Stimulated activated CD4-positive, alpha-beta T cell treated with anti-CD3 and anti-CD28 coated beads, Interleukin-1b, Interleukin-23, amount 100 ng/mL, for 1 hour (primary cell): ENCODE measurements at regions not wholly inside any gene's neighbourhood (a gene's known extent, or its start where the extent isn't known, plus 50 kb on each side); places are given as distances from the start of the nearest gene placed in this dataset.

Experiments used
- DNase-seq, 2 donors: peaks; one replicate each; pipeline ENCODE4 v3.0.0-alpha.2; 2020; ENCODE audit warnings: low read depth in 2 of 2

DNA sequence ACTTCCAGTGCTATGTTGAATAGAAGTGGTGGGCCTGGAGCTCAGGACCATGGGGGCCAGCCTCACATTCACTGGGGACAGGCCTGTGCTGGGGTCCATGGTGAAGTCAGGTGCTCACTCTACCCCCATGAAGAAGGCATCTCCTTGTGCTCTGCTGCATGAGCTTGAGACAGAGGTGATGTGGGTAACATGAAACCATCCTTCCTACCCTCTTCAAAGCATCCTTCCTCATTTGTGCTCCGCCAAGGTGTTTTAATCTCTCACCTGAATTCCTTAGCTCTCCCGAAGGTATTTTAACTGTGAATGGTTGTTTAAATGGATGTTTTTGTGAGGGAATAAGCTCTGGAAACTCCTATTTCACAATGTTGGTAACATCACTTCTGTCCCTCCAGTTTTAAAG lies 209.6 kb upstream of the PCSK2 start:
- no peak for DNase-seq

DNA sequence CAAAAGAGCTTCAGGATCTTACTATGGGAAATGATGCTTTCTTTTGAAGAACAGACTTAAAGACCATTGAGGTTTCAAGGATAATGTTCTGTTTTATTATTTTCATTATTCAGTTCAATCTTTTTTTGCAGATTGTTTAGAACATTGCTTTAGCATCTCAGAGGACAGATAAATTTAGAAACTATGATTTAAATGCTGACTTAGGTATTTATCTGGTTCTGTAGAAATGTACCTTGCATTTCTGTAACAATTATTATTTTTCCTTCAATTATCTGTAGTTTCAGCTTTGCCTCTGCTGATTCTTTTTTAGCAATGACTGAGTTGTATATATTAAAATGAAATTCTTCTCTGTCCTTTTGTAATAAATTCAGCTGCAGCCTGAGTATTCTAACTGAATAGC lies 205.4 kb upstream of the PCSK2 start:
- no peak for DNase-seq

DNA sequence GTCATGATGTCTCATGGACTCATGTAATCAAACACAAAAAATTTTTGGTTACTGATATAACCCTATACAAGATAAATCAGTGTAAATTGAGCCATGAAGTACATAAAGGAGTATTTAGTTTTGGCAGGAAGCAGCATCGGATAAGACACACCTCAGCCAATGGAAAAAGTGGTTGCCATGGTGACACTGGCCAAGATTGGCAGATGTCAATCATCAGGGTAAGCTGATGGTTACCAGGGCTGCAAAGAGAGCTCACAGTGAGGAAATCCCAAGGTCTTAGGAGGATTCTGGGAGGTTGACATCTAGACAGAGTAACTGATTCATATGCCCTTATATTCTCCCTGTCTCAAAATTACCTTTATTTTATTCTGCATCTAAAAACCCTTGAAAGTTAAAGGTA lies 203.8 kb upstream of the PCSK2 start:
- DNase-seq = no peak

DNA sequence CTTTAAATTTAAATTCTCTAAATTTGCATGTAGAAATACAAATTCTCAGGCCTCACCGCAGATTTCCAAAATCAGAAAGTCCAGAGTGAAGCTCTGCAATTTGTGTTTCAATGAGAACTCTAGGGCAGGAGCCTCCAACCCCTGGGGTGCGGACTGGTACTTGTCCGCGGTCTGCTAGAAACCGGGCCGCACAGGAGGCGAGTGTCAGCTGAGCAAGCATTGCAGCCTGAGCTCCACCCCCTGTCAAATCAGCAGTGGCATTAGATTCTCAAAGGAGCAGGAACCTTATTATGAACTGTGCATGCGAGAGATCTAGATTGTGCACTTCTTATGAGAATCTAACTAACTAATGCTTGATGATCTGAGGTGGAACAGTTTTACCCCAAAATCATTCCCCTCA lies 203.0 kb upstream of the PCSK2 start:
- DNase-seq = no peak

DNA sequence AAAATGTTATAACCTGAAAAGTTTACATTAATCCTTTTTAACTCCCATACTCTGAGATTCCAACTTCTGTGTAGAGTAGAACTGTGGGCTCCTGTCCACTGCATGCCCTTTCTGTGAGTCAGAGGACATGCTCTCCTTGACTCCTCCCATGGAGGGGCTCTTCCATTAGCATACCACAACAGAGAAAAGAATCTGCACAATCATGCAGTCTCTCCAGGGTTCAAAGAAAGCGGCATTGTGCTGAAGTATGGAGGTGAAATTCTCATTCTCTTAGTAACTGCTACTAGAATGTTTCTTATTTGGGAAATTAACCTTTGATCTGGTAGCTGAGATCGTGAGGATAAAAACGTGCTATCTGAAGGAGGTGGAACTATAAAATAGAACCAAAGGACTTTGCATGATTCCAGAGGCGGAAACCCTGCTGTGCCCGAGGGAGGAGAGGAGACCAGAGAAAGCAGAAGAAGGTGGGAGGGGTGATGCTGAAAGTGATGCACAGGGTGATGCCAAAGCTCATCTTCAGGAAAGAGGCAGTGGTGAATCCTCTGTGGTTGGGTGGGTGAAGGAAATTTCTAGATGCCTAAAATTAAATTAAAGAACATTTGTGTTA lies 202.2 kb upstream of the PCSK2 start:
- no peak for DNase-seq

DNA sequence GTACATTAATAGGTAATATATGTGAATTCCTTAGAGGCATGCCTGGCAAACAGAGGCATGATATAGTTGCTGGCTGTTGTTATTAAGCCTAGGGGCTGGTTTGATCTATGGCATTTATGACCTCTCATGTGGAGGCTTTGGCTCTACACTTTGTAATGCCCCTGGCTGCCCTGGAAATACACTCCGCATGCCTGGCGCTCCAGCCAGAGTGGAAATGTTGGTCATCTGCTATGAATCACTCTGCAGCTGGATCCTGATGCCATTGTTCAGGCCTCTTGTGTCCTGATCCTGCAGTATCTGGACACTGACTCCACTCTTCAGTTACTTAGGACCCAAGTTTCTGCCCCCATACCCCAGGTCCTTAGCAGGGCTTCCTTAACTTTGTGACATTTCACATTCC lies 200.5 kb upstream of the PCSK2 start:
- DNase-seq = no peak

DNA sequence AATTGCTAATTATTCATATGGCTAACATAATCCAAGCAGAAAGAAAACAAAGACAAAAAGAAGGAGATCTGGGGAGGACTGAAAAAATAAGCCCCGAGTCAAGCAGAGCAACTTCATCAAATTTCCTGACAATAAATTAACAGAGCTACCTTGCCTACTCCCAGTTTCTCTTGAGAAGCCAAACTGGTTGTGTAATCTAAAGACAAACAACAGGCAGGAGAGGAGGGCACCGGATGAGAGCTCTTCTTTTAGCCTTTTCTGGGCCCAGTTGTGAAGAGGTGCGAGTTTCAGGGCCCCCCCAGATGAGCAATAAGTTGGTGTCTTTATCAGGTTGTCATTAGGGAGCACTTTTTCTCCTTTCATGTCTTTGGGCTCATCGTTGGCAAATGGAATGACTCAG lies 197.1 kb upstream of the PCSK2 start:
- DNase-seq = no peak

DNA sequence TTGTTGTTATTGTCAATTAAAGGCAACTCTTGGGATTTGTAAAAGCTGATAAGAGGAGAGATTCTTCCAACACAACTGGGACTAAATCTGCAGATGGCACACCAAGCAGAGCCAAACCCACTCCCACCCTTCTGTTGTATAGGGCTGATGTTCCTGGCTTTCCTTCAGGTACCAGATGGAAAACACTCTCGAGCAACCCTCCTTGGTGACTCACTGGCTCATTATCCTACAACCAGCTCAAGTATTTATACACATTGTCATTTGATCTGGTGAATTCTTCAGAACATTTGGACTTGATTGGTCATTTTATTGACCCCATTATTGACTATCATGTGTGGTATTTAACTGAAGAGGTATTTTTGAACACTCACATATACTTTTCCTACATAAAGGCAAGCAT lies 190.3 kb upstream of the PCSK2 start:
- no peak for DNase-seq

DNA sequence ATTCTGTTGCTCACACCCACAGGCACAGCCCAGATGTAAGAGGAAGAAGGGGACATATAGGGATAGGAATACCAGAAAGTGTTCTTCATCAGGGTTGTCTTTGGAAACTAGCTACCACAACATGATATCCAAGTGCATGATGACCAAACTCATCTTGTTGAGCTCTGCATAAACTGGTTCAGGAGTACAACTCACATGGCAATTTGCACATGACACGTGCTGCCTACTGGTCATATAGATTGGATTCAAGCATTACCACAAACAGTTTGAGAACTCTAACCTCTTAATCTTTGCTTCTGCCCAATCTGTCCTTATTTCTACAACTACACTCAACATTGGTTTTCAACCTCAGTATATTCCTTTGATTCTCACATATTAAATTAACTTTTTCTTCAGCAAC lies 184.7 kb upstream of the PCSK2 start:
- DNase-seq = no peak

DNA sequence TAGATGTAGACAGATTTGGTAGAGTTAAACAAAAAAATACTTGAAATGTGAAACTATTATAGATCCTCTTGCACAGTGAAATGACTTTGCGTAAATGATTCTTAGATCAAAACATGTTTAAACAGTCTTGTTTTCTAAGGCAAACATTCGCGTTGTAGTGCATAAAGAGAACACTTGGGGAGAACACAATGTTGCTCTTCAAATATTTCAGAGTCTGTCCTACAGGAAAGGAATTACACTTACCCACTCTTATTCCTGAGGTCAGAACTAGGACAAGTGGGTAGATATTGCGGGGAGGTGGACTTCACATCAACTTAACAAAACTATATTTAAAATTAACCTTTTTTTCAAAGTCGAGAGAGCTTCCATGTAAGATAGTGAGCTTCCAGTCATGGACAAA lies 183.5 kb upstream of the PCSK2 start:
- no peak for DNase-seq

DNA sequence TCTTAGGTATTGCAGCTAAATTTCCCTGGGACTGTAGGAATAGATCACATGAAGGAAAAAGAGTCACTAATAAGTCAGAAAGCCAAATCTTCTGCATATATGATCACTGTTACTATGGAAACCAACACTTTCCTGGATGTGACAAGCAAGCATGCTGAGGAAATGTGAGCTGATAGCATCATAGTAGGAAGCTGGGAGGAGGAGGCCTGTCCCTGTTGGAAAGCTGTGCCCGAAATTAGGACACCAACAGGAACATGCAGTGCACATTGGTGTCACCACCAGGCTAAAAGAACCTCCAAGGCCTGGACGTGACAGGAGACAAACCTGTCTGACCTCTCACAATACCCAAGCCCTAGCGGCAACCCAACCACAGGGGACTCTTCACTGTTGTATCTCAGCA lies 181.9 kb upstream of the PCSK2 start:
- DNase-seq = no peak

DNA sequence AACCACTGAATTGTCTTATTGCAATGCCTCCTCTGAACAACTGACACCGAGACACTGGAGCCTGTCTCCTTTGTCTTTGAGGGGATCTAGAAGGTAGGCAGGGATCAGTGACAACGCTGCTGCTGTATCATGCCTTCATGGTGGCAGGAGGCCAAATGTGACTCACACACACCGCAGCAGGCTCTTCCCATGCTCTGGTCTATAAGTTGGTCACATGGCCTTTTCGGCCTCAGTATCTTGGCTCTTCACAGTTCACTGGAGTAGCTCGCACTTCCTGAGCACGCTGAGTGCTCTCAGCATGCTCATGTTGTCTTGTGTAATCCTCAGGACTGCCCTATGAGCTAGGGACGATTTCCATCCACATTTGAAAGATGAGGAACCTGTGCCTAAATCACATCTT lies 167.4 kb upstream of the PCSK2 start:
- DNase-seq = no peak

DNA sequence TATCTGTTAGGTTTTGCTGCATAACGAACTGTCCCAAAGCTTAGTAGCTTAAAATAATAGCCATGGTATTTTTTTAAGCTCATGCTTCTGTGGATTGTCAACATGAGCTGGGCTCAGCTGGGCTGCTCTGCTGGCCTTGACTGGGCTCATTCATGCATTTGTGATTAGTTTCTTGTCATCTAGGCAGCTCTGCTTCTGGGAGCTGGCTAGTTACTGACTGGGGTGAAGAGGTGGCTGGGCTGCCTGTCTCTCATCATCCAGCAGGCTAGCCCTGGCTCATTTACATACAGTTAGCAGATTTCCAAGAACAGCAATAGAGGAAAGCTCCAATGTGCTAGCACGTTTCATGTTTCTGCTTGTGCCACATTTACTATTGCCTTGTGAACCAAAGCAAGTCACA lies 165.1 kb upstream of the PCSK2 start:
- DNase-seq = no peak

DNA sequence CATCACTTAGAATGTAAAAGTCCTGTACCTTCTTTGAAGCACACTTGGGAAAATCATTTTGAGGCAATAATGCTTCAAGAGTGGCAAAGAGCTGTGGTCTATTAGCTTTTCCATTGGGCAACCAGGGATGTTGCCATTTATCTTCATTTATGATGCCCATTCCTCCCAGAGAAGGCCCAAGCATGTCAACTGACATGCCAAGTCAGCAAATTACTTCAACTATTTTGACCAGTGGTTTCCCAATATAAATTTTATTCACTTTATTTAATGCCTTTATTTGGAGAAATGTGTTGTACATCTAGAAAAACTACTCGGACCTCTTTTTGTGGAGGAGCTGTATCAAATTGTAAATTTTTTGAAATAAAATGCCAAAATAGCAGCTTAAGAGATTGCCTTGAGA lies 164.1 kb upstream of the PCSK2 start:
- no peak for DNase-seq

DNA sequence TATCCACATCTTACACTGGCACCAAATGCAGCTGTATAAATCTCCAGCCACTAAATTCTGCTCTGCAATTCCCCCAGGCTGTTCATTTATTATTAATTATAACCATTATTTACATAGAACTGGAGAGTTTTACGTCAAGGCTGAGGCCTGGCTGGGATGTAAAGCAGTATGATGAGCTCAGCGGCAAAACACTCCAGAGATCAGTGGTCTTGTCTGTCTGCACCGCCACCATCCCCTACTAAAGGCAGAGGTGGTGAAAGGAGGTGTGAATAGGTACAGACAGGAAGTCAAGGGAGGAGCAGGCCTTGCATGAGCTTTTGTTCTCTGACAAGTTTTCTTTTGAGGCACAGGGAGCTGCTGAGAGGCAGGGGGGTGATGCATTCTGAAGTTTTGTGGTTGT lies 159.9 kb upstream of the PCSK2 start:
- no peak for DNase-seq

DNA sequence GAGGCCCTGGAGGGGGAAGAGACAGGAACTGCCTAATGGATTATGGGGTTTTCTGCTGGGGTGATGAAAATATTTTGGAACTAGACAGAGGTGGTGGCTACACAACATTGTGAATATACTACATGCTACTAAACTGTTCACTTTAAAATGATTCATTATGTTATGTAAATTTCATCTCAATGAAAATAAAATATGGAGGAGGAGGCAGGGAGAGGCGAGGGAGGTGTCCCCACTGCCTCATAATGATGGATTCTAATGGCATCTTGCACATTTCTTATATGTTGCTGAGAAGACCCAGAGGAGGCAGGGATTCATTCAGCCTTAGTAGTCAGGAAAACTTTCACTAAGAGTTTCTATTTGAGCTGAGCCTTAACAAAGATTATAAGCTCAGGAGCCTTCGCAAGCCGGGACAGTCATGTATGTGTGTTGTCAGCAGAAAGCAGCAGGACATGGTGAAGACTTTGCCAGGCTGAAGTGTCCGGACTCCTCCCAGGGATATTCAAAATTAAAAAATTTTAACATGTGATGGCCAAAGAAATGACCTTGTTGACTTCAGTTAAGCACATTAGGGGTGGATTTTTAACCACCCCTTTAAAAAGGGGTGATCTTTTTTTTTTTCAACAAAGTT lies 158.6 kb upstream of the PCSK2 start:
- no peak for DNase-seq

DNA sequence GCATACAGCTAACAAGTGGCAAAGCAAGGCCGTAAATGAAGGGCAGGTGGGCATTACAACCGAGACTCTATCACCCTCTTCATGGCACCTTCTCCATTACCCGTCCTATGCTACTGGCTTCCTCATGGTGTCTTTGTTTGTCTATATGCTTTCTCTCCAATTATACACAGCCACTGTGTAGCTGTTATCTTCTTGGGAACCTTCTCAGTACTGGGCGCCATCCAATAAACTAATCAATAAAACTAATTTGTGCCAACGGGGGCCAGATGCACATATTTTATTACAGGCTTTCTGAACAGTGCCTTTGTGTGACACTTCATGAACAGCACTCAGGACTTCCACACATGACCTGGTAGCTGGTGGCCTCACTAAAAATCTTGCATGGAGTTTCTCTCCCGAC lies 149.8 kb upstream of the PCSK2 start:
- no peak for DNase-seq

DNA sequence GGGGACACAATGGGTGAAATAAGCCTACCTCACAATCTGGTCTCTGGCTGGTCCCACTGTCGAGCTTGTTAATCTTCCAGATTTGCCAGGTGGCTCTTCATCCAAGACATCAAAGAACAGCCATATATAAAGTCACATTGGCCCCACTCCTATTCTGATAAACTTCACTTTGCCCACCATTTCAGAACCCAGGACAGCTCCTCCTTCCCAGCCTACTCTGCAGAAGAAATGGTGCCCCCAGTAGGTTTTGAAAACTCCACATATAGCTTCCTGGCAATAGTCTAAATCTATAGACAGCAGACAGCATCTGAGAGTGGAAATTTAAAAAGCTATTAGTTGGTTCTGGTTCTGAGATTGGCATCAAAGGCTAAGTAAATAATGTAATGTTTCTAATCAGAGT lies 143.1 kb upstream of the PCSK2 start:
- DNase-seq = no peak

DNA sequence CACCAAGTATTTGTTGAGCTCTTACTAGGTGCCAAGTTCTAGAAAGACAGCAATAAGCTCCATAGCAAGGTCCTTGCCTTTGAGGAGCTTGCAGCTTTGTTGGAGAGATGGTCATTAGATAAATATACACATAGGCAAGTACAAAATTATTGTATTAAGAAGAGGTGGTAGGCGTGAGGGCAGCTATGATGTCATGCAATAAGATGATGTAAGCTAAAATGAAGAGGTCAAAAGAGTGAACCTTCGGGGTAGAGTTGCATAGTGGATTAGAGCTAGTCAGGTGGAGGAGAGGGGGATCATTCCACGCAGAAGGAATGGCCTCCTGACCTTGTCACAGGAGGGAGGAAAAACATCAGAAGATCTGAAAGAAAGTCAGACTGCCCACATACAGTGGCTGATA lies 141.9 kb upstream of the PCSK2 start:
- DNase-seq = no peak

DNA sequence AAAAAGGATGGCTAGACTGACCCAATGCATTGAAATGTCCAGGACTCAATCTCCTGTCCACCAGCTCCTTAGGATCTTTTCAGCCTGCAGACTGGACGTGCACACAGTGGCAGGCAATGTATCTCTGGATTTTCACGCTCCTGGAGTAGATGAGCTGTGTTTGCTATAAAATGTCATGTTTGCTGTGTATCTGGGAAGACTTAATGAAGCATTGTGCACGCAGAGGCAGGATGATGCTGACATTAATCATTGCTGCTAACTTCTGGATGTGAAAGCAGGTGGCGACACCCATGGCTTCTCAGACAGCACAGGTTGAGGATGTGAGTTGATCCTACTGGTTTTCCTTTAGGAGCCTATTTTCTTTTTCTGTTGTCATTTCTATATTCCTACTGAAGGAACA lies 133.1 kb upstream of the PCSK2 start:
- DNase-seq = no peak

DNA sequence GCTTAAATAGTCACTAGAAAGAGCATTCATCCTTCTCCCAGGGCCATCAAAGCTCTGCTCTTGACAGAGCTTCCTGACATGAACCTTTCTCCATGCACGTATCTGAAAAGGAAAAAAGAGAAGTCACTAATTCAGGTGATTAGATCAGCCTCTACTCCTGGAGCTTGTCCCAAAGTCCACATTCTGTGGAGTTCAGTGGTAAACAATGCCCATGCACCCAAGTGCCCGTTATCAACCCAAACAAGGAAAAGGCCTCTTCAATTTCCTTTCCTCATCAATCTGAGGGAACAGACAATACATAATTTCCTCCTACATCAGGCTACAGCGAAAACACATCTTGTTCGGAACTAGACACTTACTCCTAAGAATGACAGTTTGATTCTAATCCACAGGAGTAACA lies 129.2 kb upstream of the PCSK2 start:
- no peak for DNase-seq

DNA sequence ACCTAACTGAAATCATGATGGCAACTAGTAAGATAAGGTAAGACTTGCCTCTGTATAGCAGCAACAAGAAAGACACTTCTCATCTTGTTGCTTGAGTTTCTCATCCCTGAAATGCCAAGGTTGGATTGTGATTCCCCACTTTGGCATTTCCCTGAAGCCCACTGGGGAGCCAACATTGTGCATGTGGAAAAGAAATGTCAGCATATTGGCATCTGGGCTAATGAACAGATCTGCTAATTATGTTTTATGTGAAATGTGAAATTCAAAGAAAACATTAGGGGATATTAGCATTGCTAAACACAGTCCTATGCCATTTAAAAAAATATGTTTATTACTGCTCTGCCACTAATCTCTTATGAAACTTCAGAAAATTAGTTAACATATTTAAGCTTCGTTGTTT lies 126.3 kb upstream of the PCSK2 start:
- DNase-seq = no peak

DNA sequence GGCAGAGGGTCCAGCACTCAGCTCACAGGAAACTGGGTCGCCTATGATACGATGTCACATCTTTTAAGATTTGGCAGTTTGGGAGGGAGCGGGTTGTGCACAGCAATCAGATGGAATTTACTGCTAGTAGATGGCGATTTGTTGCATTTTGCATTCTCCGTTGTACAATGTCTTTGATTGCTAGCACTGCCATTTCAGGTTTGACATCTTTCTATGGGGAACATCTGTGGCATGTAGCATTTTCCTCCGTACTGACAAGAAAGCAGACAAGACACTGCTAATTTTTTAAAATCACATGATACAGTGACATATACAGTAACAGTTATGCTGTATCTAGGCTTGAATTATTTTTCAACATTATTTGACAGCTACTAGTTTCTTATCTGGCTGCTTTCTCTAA lies 119.7 kb upstream of the PCSK2 start:
- no peak for DNase-seq

DNA sequence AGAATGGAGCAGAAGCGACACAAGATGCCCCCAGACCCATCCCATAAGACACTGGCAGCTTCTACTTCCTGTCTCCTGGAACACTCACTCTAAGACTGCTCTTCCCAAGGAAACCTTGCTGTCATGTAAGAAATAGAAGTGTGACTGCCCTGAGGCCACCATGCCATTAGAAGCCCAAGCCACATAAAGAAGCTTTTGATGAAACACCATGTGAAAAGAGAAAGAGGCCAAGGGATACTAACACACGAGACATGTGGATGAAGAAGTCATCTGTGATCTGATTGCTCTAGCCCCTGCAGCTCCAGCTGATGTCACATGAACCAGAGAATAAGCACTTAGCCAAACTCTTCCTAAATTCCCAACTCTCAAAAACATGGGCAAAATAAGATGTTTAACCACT lies 117.9 kb upstream of the PCSK2 start:
- no peak for DNase-seq
